Chondrocyte (in vitro differentiated cells): ENCODE measurements at regions not wholly inside any gene's neighbourhood (a gene's known extent, or its start where the extent isn't known, plus 50 kb on each side); places are given as distances from the start of the nearest gene placed in this dataset.

Experiments used
- DNase-seq: peaks from one replicate; pipeline ENCODE4 v3.0.0; 2021; ENCODE audit warnings: mixed read lengths, low spot score
- H3K27ac Mint-ChIP-seq: one replicate; pipeline ENCODE4 v1.8.0; 2021; ENCODE audit warnings: mild to moderate bottlenecking, moderate library complexity, mixed read lengths; ENCODE audit not compliant: unreplicated experiment
- H3K27me3 Mint-ChIP-seq: 2 replicates; pipeline ENCODE4 v1.8.0; 2021; ENCODE audit warnings: low read depth, mixed read lengths
- H3K36me3 Mint-ChIP-seq: 2 replicates; pipeline ENCODE4 v1.8.0; 2021; ENCODE audit warnings: low read depth, mixed read lengths
- H3K4me1 Mint-ChIP-seq: 2 replicates; pipeline ENCODE4 v1.8.0; 2021; ENCODE audit warnings: low read depth, mild to moderate bottlenecking, mixed read lengths
- H3K4me3 Mint-ChIP-seq: one replicate; pipeline ENCODE4 v1.8.0; 2021; ENCODE audit warnings: mild to moderate bottlenecking, moderate library complexity, mixed read lengths; ENCODE audit not compliant: unreplicated experiment
- H3K9me3 Mint-ChIP-seq: 2 replicates; pipeline ENCODE4 v1.8.0; 2021; ENCODE audit warnings: low read depth, mixed read lengths
- CTCF ChIP-seq: fragments of 200-600 bp; sonication (generic); IDR thresholded peaks from 2 replicates; pipeline ENCODE4 v1.5.0; 2021; ENCODE audit warnings: antibody characterized with exemption, mild to moderate bottlenecking, moderate library complexity

GRCh38 chr11:116129456-116129855 is 625.2 kb upstream of the CADM1 start:
- TF ChIP-seq CTCF = no peak
- peaks cover 11% of the 10 kb centered on the region for H3K4me1 Mint-ChIP-seq
- no peak overlapping the region for H3K4me3 Mint-ChIP-seq
- H3K9me3 Mint-ChIP-seq = no peaks in the 10 kb centered on the region
- no peaks in the 10 kb centered on the region for H3K36me3 Mint-ChIP-seq
- no peak for DNase-seq
- H3K27ac Mint-ChIP-seq = no peak overlapping the region
- H3K27me3 Mint-ChIP-seq = peaks cover 9% of the 10 kb centered on the region

DNA sequence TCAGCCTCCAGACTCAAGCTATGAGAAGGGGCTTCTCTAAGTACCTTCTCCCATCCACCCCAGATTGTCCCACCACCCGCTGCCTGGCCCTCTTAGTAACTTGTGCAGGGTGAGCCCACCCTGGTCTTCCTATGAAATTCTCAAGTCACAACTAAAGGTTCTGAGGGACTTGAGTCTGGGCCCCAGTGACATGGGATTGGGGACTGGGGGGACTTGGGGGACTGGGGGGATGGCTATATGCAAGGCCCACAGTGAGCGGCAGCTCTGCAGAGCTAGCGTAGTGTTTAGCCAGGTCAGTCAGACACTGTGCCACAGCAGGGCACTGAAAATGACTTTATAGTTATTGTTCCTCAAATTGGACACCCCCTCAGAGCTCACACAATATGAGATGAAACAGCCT is 622.3 kb upstream of the CADM1 start:
- Mint-ChIP-seq H3K4me3 (no peak overlapping the region), H3K36me3 (no peaks in the 10 kb centered on the region), H3K27ac (no peak overlapping the region), H3K9me3 (no peaks in the 10 kb centered on the region), H3K4me1 (peaks cover 9% of the 10 kb centered on the region), H3K27me3 (peaks cover 12% of the 10 kb centered on the region)
- TF ChIP-seq CTCF = no peak
- no peak for DNase-seq

DNA sequence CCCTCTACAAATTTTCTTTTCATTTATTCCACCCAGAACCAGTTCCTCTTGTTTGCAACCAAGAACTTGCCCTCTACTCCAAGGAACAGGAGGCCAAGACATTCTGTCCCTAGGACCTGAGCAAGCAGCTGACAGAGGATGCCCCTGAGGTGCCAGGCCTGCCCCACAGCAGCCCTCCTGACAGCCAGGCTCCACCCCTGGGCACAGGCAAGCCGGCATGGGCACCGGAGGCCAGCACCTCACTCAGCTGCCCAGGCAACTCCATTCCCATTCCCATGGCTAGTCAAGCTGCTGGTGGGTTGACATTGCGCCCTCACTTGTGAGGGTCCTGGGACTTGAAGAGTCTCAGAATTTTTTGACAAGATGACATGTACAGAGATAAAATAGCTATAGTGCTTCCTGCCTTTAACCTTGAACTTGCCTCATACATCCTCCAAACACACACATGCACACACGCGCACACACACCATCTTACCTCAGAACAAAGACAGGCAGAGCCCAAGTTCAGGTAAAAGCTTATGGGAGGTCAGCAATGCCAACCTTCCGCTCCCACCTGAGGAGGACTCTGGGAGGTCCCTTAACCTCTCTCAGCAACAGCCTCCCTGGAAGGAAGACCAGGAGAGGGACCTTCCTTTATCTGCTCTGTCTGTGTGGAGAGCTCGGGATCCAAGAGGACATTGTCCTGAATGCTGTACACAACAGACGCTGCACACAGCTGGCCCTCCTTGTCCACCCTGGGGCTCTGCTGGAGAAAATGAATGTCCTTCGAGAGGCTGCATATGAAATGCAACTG is 620.9 kb upstream of the CADM1 start:
- Mint-ChIP-seq H3K4me1 (no peaks in the 10 kb centered on the region), H3K36me3 (no peaks in the 10 kb centered on the region), H3K27me3 (peaks cover 12% of the 10 kb centered on the region), H3K27ac (no peak overlapping the region), H3K4me3 (no peak overlapping the region), H3K9me3 (no peaks in the 10 kb centered on the region)
- TF ChIP-seq CTCF = no peak
- DNase-seq = no peak

DNA sequence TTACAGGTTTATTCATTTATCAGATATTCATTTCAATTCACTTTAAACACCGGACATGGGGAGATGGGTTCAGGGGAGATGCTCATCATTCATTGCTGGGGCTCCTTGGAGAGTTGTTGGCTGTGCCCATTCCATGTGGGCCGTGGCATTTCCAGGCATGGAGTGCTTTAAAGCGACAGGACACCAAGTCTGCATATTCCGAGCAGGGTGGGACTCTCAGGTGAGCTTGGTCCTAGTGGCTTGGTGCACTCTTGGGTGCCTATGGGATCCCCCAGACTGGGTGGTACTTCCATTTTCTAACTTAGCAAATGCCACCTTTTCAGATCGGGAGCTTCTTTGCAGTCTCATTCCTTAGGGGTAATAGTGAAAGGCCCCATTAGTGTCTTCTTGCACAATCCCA is 619.5 kb upstream of the CADM1 start:
- DNase-seq = no peak
- Mint-ChIP-seq H3K4me1 (no peaks in the 10 kb centered on the region), H3K36me3 (no peaks in the 10 kb centered on the region), H3K27me3 (peaks cover 15% of the 10 kb centered on the region), H3K27ac (no peak overlapping the region), H3K9me3 (no peaks in the 10 kb centered on the region), H3K4me3 (no peak overlapping the region)
- no peak for TF ChIP-seq CTCF

DNA sequence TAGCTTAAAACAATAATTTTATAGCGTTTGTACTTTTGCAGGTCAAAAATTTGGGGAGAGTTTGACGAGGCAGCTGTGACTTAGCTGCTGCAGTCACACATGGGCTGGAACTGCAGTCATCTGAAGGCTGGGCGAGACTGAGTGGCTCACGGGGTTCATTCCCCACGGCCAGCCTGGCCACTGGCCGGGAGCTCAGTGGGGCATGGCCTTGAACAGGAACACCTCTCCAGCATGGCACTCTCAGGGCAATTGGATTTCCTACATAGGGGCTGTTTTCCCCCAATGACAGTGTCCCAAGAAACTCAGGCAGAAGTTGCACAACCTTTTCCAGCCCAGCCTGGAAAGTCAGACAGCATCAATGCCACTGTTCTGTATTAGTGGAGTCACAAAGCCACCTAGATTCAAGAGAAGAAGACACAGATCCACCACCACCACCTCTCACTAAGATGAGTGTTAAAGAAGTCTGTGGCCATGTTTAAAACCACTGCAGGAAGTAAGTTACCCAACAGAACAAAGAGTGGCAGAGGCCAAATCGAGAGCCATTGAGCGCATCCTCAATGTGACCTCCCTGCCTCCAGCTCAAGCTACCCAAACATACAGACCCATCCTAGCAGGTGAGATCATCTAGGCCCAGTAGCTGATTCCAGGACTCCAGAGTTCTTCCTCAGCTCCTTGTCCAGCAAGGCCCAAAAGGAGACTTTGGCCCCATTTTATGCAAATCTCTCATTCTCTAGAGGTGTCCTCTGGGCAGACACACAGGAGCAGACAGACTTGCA is 618.7 kb upstream of the CADM1 start:
- H3K9me3 Mint-ChIP-seq = no peaks in the 10 kb centered on the region
- no peak overlapping the region for H3K4me3 Mint-ChIP-seq
- no peaks in the 10 kb centered on the region for H3K36me3 Mint-ChIP-seq
- DNase-seq = no peak
- H3K4me1 Mint-ChIP-seq = no peaks in the 10 kb centered on the region
- no peak overlapping the region for H3K27ac Mint-ChIP-seq
- no peak for TF ChIP-seq CTCF
- H3K27me3 Mint-ChIP-seq = peaks cover 18% of the 10 kb centered on the region
